OCI-LY7 (cell line): ENCODE measurements at regions not wholly inside any gene's neighbourhood (a gene's known extent, or its start where the extent isn't known, plus 50 kb on each side); places are given as distances from the start of the nearest gene placed in this dataset.

Experiments used
- BruUV-seq: library from RNA; stranded (reverse); fragments of 400-500 nt; replicated peaks from 2 replicates; lab custom pipeline; 2021; lab: Mats Ljungman, UMichigan
- CTCF ChIA-PET: fragments of 300-600 bp; sonication (Branson Sonifier 250); formaldehyde crosslinking; loops from one replicate; lab custom pipeline; 2022; ENCODE audit warnings: antibody characterized with exemption; ENCODE audit not compliant: unreplicated experiment; lab: Charles Lee
- POLR2A ChIA-PET: fragments of 300-600 bp; sonication (Branson Sonifier 250); formaldehyde crosslinking; loops from one replicate; lab custom pipeline; 2022; ENCODE audit warnings: antibody characterized with exemption; lab: Charles Lee
- DNase-seq: peaks from one replicate; pipeline ENCODE4 v3.0.0-alpha.2; 2015; ENCODE audit warnings: low spot score
- H2AFZ ChIP-seq: fragments of 200-600 bp; sonication (generic), shearing (Covaris generic); 2 replicates; pipeline ENCODE4 v1.6.1; 2014; ENCODE audit warnings: mild to moderate bottlenecking, antibody characterized with exemption, low read length, moderate library complexity
- H3K27ac ChIP-seq: fragments of 200-600 bp; sonication (generic); 2 replicates; pipeline ENCODE4 v1.5.1; 2014; ENCODE audit warnings: mixed run types, low read depth, mild to moderate bottlenecking, moderate library complexity, low read length, inconsistent platforms; ENCODE audit not compliant: poor library complexity, severe bottlenecking
- H3K36me3 ChIP-seq: fragments of 200-600 bp; sonication (generic); 2 replicates; pipeline ENCODE4 v1.6.1; 2014; ENCODE audit warnings: mild to moderate bottlenecking, antibody characterized with exemption, low read length, moderate library complexity, mixed read lengths; ENCODE audit not compliant: insufficient read depth
- H3K4me1 ChIP-seq: fragments of 200-600 bp; sonication (generic); 2 replicates; pipeline ENCODE4 v1.5.1; 2014; ENCODE audit warnings: mild to moderate bottlenecking, low read length; ENCODE audit not compliant: insufficient read depth, poor library complexity, severe bottlenecking
- H3K4me2 ChIP-seq: fragments of 200-600 bp; sonication (generic); 2 replicates; pipeline ENCODE4 v1.6.1; 2014; ENCODE audit warnings: mild to moderate bottlenecking, low read length
- H3K4me3 ChIP-seq: fragments of 200-600 bp; sonication (generic); 2 replicates; pipeline ENCODE4 v1.5.1; 2014; ENCODE audit warnings: mild to moderate bottlenecking, low read depth, low read length; ENCODE audit not compliant: poor library complexity, severe bottlenecking
- H3K79me2 ChIP-seq: fragments of 200-600 bp; sonication (generic); 2 replicates; pipeline ENCODE4 v1.6.1; 2016; ENCODE audit warnings: low read depth, mild to moderate bottlenecking, low read length, moderate library complexity, mixed read lengths; ENCODE audit not compliant: insufficient read depth
- H3K9me2 ChIP-seq: fragments of 200-600 bp; sonication (generic); 2 replicates; pipeline ENCODE4 v1.6.1; 2016; ENCODE audit warnings: mild to moderate bottlenecking, low read length, mixed read lengths; ENCODE audit not compliant: insufficient read depth
- H3K9me3 ChIP-seq: fragments of 200-600 bp; sonication (generic); 2 replicates; pipeline ENCODE4 v1.6.1; 2014; ENCODE audit warnings: mild to moderate bottlenecking, mixed run types, low read length, mixed read lengths
- H4K20me1 ChIP-seq: fragments of 200-600 bp; sonication (generic); 2 replicates; pipeline ENCODE4 v1.6.1; 2014; ENCODE audit warnings: mild to moderate bottlenecking, antibody characterized with exemption, low read length, moderate library complexity, mixed read lengths; ENCODE audit not compliant: insufficient read depth
- EZH2phosphoT487 ChIP-seq: fragments of 200-600 bp; sonication (generic); IDR thresholded peaks from 2 replicates; pipeline ENCODE4 v1.6.1; 2018; ENCODE audit warnings: low read depth, borderline replicate concordance, mild to moderate bottlenecking, mixed run types, antibody characterized with exemption, low read length, moderate library complexity, mixed read lengths
- intact Hi-C: fragments of 100-400 bp; cut with micrococcal nuclease; formaldehyde crosslinking; loops from one replicate; pipeline ENCODE4 v1.10.0; 2022; ENCODE audit not compliant: unreplicated experiment
- TF ChIP-seq, protein P1 (sequence below): fragments of 200-600 bp; sonication (generic); conservative IDR thresholded peaks from 2 replicates; pipeline ENCODE4 v1.5.1; 2014; ENCODE audit warnings: mild to moderate bottlenecking, antibody characterized with exemption, low read length, moderate library complexity, mixed read lengths

DNA sequence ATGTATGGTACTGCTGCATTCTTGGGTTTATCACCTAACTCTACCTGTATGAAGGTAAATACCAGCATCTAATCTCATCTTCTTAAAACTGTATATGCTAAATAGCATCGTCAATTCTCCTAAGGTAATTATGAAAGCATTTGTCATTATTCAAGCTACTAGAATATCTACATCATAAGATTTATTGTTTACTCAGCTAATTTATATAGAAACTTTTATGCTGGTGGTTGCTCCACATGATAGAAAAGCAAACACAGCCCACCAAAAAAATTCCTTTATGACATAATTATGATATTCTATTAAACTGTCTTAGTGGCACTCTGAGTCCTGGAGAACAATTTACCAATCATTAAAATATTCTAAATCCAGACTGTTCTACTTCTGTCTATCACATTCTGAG, 1226.1 kb upstream of the NRXN1 start:
- intact Hi-C loops = no loop called here
- no peaks in the 10 kb centered on the region for H3K79me2 ChIP-seq
- no peaks in the 10 kb centered on the region for H4K20me1 ChIP-seq
- H3K27ac ChIP-seq = no peak overlapping the region
- no peaks in the 10 kb centered on the region for H3K9me3 ChIP-seq
- DNase-seq = no peak
- no TSS peak for BruUV-seq
- TF ChIP-seq, protein P1, sequence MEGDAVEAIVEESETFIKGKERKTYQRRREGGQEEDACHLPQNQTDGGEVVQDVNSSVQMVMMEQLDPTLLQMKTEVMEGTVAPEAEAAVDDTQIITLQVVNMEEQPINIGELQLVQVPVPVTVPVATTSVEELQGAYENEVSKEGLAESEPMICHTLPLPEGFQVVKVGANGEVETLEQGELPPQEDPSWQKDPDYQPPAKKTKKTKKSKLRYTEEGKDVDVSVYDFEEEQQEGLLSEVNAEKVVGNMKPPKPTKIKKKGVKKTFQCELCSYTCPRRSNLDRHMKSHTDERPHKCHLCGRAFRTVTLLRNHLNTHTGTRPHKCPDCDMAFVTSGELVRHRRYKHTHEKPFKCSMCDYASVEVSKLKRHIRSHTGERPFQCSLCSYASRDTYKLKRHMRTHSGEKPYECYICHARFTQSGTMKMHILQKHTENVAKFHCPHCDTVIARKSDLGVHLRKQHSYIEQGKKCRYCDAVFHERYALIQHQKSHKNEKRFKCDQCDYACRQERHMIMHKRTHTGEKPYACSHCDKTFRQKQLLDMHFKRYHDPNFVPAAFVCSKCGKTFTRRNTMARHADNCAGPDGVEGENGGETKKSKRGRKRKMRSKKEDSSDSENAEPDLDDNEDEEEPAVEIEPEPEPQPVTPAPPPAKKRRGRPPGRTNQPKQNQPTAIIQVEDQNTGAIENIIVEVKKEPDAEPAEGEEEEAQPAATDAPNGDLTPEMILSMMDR = no peak
- no peak for TF ChIP-seq EZH2phosphoT487
- H3K4me2 ChIP-seq = no peak overlapping the region
- H3K36me3 ChIP-seq = no peaks in the 10 kb centered on the region
- H2AFZ ChIP-seq = no peak overlapping the region
- H3K4me3 ChIP-seq = no peak overlapping the region
- H3K4me1 ChIP-seq = peaks cover 3% of the 10 kb centered on the region
- no peaks in the 10 kb centered on the region for H3K9me2 ChIP-seq
- ChIA-PET POLR2A (no interaction called here), CTCF (no interaction called here)

DNA sequence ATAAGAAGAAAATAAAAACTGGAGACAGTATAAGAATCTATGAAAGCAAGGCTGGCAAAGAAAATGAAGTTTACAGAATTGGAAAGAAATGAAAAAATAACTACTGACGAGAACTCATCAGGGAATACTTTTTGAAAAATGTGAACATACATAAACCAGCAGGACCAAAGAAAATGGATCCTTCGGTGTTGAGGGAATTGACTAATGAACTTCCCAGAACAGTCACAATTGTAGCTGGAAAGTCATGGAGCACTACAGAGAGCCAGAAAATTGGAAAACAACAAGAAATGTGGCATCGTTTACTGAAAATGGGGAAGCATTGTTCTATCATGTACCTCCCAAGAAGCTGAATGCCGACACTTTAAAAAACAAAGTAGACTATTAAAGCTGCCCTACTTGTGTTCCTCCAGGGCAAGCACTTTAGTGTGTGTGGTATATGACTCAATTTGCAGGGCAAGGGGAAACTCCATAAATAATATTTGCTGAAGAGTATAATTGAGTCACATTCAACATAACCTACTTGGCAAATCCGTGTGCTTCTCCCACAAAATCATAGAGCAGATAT, 1221.6 kb upstream of the NRXN1 start:
- H4K20me1 ChIP-seq = no peaks in the 10 kb centered on the region
- no peak overlapping the region for H3K27ac ChIP-seq
- no peak overlapping the region for H2AFZ ChIP-seq
- TF ChIP-seq EZH2phosphoT487 = no peak
- TF ChIP-seq, protein P1 = no peak
- H3K9me2 ChIP-seq = no peaks in the 10 kb centered on the region
- H3K36me3 ChIP-seq = no peaks in the 10 kb centered on the region
- no peaks in the 10 kb centered on the region for H3K79me2 ChIP-seq
- H3K4me2 ChIP-seq = no peak overlapping the region
- ChIA-PET POLR2A (interaction anchor here (0.6 kb wide), 1 partner anchor 636 kb away, joined by 4 read pairs; no protein-coding TSS in a partner anchor), CTCF (no interaction called here)
- H3K9me3 ChIP-seq = no peaks in the 10 kb centered on the region
- DNase-seq = no peak
- no TSS peak for BruUV-seq
- H3K4me1 ChIP-seq = no peaks in the 10 kb centered on the region
- H3K4me3 ChIP-seq = no peak overlapping the region
- intact Hi-C loops = no loop called here

DNA sequence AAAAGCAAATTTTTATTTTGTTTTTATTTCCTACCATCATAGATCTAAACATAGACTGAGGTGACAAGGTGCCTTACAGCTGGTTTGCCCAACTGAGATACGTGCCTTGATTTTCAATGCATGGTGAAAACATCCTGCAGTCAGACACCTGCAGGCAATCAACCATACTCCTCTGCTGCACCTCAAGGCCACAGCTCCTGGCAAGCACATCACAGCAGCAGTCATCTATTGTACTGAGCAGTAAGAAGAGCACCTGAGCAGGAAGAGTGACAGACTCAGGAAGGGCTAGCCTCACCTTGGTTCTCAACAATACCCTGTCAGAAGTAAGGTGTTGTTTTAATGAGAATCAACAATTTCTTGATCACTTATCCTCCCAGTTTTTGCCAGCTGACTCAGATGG, 1206.8 kb upstream of the NRXN1 start:
- H3K9me3 ChIP-seq = no peaks in the 10 kb centered on the region
- POLR2A ChIA-PET = interaction anchor here (0.7 kb wide), 1 partner anchor 160 kb away, joined by 3 read pairs; no protein-coding TSS in a partner anchor
- H3K4me2 ChIP-seq = peak overlapping the region; percentile 43
- CTCF ChIA-PET = no interaction called here
- H3K9me2 ChIP-seq = no peaks in the 10 kb centered on the region
- no peak for TF ChIP-seq EZH2phosphoT487
- TF ChIP-seq, protein P1 = no peak
- peak; percentile 69 for DNase-seq
- H3K4me3 ChIP-seq = no peak overlapping the region
- H3K27ac ChIP-seq = peak overlapping the region; percentile 52
- intact Hi-C loops = no loop called here
- H4K20me1 ChIP-seq = no peaks in the 10 kb centered on the region
- no TSS peak for BruUV-seq
- no peak overlapping the region for H2AFZ ChIP-seq
- no peaks in the 10 kb centered on the region for H3K36me3 ChIP-seq
- H3K4me1 ChIP-seq = peaks cover 16% of the 10 kb centered on the region
- H3K79me2 ChIP-seq = no peaks in the 10 kb centered on the region
